GM23248 (cell line): ENCODE measurements at regions not wholly inside any gene's neighbourhood (a gene's known extent, or its start where the extent isn't known, plus 50 kb on each side); places are given as distances from the start of the nearest gene placed in this dataset.

ENCODE experiments used
- DNase-seq: peaks from one replicate; pipeline ENCODE4 v3.0.0-alpha.2; 2015
- H2AFZ ChIP-seq: fragments of 200-600 bp; sonication (generic); 2 replicates; pipeline ENCODE4 v1.6.1; 2016; ENCODE audit warnings: antibody characterized with exemption
- H3F3A ChIP-seq: fragments of 200-600 bp; sonication (generic); 2 replicates; pipeline ENCODE4 v1.6.1; 2016; ENCODE audit warnings: mild to moderate bottlenecking, antibody characterized with exemption, mixed run types; ENCODE audit not compliant: insufficient read depth
- H3K27ac ChIP-seq: fragments of 200-600 bp; sonication (generic); 2 replicates; pipeline ENCODE4 v1.5.1; 2016; ENCODE audit warnings: mild to moderate bottlenecking
- H3K27me3 ChIP-seq: fragments of 200-600 bp; sonication (generic); replicated peaks from 2 replicates; pipeline ENCODE4 v1.6.1; 2016; ENCODE audit warnings: mild to moderate bottlenecking; ENCODE audit not compliant: insufficient read depth
- H3K36me3 ChIP-seq: fragments of 200-600 bp; sonication (generic); 2 replicates; pipeline ENCODE4 v1.6.1; 2016; ENCODE audit warnings: low read depth, mild to moderate bottlenecking
- H3K4me1 ChIP-seq: fragments of 200-600 bp; sonication (generic); 2 replicates; pipeline ENCODE4 v1.6.1; 2016; ENCODE audit warnings: mild to moderate bottlenecking; ENCODE audit not compliant: insufficient read depth
- H3K4me2 ChIP-seq: fragments of 200-600 bp; sonication (generic); one replicate; pipeline ENCODE4 v1.6.1; 2016; ENCODE audit warnings: mild to moderate bottlenecking; ENCODE audit not compliant: unreplicated experiment
- H3K4me3 ChIP-seq: fragments of 200-600 bp; sonication (generic); 2 replicates; pipeline ENCODE4 v1.5.1; 2016; ENCODE audit warnings: mild to moderate bottlenecking
- H3K79me2 ChIP-seq: fragments of 200-600 bp; sonication (generic); 2 replicates; pipeline ENCODE4 v1.6.1; 2016; ENCODE audit warnings: mild to moderate bottlenecking; ENCODE audit not compliant: insufficient read depth
- H3K9ac ChIP-seq: fragments of 200-600 bp; sonication (generic); 2 replicates; pipeline ENCODE4 v1.6.1; 2016; ENCODE audit warnings: mild to moderate bottlenecking
- H3K9me2 ChIP-seq: fragments of 200-600 bp; sonication (generic); 2 replicates; pipeline ENCODE4 v1.6.1; 2016; ENCODE audit warnings: mixed run types, mild to moderate bottlenecking, moderate library complexity; ENCODE audit not compliant: insufficient read depth
- H3K9me3 ChIP-seq: fragments of 200-600 bp; sonication (generic); one replicate; pipeline ENCODE4 v1.6.1; 2017; ENCODE audit warnings: low read depth
- H4K20me1 ChIP-seq: fragments of 200-600 bp; sonication (generic); 2 replicates; pipeline ENCODE4 v1.6.0; 2016; ENCODE audit not compliant: insufficient read depth
- EZH2 ChIP-seq: fragments of 200-600 bp; sonication (generic); IDR thresholded peaks from 2 replicates; pipeline ENCODE4 v1.6.1; 2018; ENCODE audit warnings: antibody characterized with exemption, mild to moderate bottlenecking; ENCODE audit not compliant: insufficient read depth, poor library complexity, severe bottlenecking
- EZH2phosphoT487 ChIP-seq: fragments of 200-600 bp; sonication (generic); IDR thresholded peaks from 2 replicates; pipeline ENCODE4 v1.6.1; 2018; ENCODE audit warnings: antibody characterized with exemption, moderate library complexity, mild to moderate bottlenecking, low read depth; ENCODE audit not compliant: insufficient read depth
- WGBS, 2 experiments: methylation state at CpG; one replicate each; pipeline ENCODE4 v1.1.6; 2015 to 2017; ENCODE audit warnings: low lambda C conversion rate in 2 of 2, low coverage in 1 of 2; ENCODE audit errors: missing lambda C conversion rate in 2 of 2; 5-methylcytosine and 5-hydroxymethylcytosine counted together
- in situ Hi-C: fragments of 300-500 bp; cut with MboI; formaldehyde crosslinking; loops from 2 replicates; pipeline ENCODE4 v1.15.0; 2020

GRCh38 chr7:8809320-8809719 lies 375.9 kb downstream of the NXPH1 start:
- Histone ChIP-seq H3K9me3 (no peaks in the 10 kb centered on the region), H3K27me3 (no peaks in the 10 kb centered on the region), H2AFZ (no peak overlapping the region), H3K27ac (no peak overlapping the region), H4K20me1 (no peaks in the 10 kb centered on the region), H3K4me1 (no peaks in the 10 kb centered on the region), H3K9me2 (no peaks in the 10 kb centered on the region), H3K36me3 (no peaks in the 10 kb centered on the region), H3F3A (no peaks in the 10 kb centered on the region), H3K4me3 (no peak overlapping the region), H3K4me2 (no peak overlapping the region), H3K79me2 (no peaks in the 10 kb centered on the region), H3K9ac (no peak overlapping the region)
- no peak for TF ChIP-seq EZH2
- TF ChIP-seq EZH2phosphoT487: no peak
- in situ Hi-C loops: no loop called here
- DNase-seq: no peak
- WGBS, 2 experiments: 2 to 3% methylated on average over 2 of the region's 2 CpGs

GRCh38 chr7:8817448-8818036 lies 384.1 kb downstream of the NXPH1 start:
- H3K36me3 ChIP-seq: no peaks in the 10 kb centered on the region
- no peaks in the 10 kb centered on the region for H4K20me1 ChIP-seq
- H3K4me1 ChIP-seq: no peaks in the 10 kb centered on the region
- H3K79me2 ChIP-seq: no peaks in the 10 kb centered on the region
- H3K4me3 ChIP-seq: no peak overlapping the region
- no peak for DNase-seq
- H3K9me2 ChIP-seq: no peaks in the 10 kb centered on the region
- no peak for TF ChIP-seq EZH2phosphoT487
- no peak for TF ChIP-seq EZH2
- no peak overlapping the region for H3K4me2 ChIP-seq
- no peaks in the 10 kb centered on the region for H3K9me3 ChIP-seq
- in situ Hi-C loops: no loop called here
- no peaks in the 10 kb centered on the region for H3K27me3 ChIP-seq
- 22% methylated on average over 3 of the region's 3 CpGs for WGBS, 2 experiments
- H3K27ac ChIP-seq: no peak overlapping the region
- H3F3A ChIP-seq: no peaks in the 10 kb centered on the region
- H3K9ac ChIP-seq: no peak overlapping the region
- H2AFZ ChIP-seq: no peak overlapping the region

GRCh38 chr7:8818406-8818805 lies 385.0 kb downstream of the NXPH1 start:
- Histone ChIP-seq H3K27me3 (no peaks in the 10 kb centered on the region), H3K4me1 (no peaks in the 10 kb centered on the region), H3F3A (no peaks in the 10 kb centered on the region), H3K4me3 (no peak overlapping the region), H3K79me2 (no peaks in the 10 kb centered on the region), H3K9me2 (no peaks in the 10 kb centered on the region), H3K36me3 (no peaks in the 10 kb centered on the region), H3K9ac (no peak overlapping the region), H3K9me3 (no peaks in the 10 kb centered on the region), H4K20me1 (no peaks in the 10 kb centered on the region), H3K4me2 (no peak overlapping the region), H2AFZ (no peak overlapping the region), H3K27ac (no peak overlapping the region)
- DNase-seq: no peak
- 16 to 19% methylated on average over 2 of the region's 2 CpGs for WGBS, 2 experiments
- no peak for TF ChIP-seq EZH2phosphoT487
- in situ Hi-C loops: no loop called here

- Histone ChIP-seq H3K4me2 (no peak overlapping the region), H3K4me1 (no peaks in the 10 kb centered on the region), H3K9me2 (no peaks in the 10 kb centered on the region), H3K27ac (no peak overlapping the region), H3K27me3 (no peaks in the 10 kb centered on the region), H3K9me3 (no peaks in the 10 kb centered on the region), H3K4me3 (no peak overlapping the region), H3F3A (no peaks in the 10 kb centered on the region), H2AFZ (no peak overlapping the region), H3K9ac (no peak overlapping the region), H3K36me3 (no peaks in the 10 kb centered on the region), H4K20me1 (no peaks in the 10 kb centered on the region), H3K79me2 (no peaks in the 10 kb centered on the region)
- 0 to 2% methylated on average over 2 of the region's 2 CpGs for WGBS, 2 experiments
- TF ChIP-seq EZH2phosphoT487: no peak
- TF ChIP-seq EZH2: no peak
- in situ Hi-C loops: no loop called here
- DNase-seq: no peak
These were observed 389.2 kb downstream of the NXPH1 start for GRCh38 chr7:8822595-8822994.

- no peak overlapping the region for H2AFZ ChIP-seq
- H3K4me1 ChIP-seq: no peaks in the 10 kb centered on the region
- no peaks in the 10 kb centered on the region for H3K79me2 ChIP-seq
- H3K9me3 ChIP-seq: no peaks in the 10 kb centered on the region
- H3K9me2 ChIP-seq: no peaks in the 10 kb centered on the region
- H3K36me3 ChIP-seq: no peaks in the 10 kb centered on the region
- no peak overlapping the region for H3K9ac ChIP-seq
- H3K4me3 ChIP-seq: no peak overlapping the region
- TF ChIP-seq EZH2phosphoT487 (no peak), EZH2 (no peak)
- no peak overlapping the region for H3K27ac ChIP-seq
- no peaks in the 10 kb centered on the region for H3F3A ChIP-seq
- in situ Hi-C loops: no loop called here
- H3K4me2 ChIP-seq: no peak overlapping the region
- H3K27me3 ChIP-seq: no peaks in the 10 kb centered on the region
- no peaks in the 10 kb centered on the region for H4K20me1 ChIP-seq
- WGBS, 2 experiments: 38% methylated on average over 2 of the region's 2 CpGs
- DNase-seq: no peak
These were observed 390.1 kb downstream of the NXPH1 start for GRCh38 chr7:8823486-8823885.
